ENCODE measurements at regions not wholly inside any gene's neighbourhood (a gene's known extent, or its start where the extent isn't known, plus 50 kb on each side); places are given as distances from the start of the nearest gene placed in this dataset.

DNA sequence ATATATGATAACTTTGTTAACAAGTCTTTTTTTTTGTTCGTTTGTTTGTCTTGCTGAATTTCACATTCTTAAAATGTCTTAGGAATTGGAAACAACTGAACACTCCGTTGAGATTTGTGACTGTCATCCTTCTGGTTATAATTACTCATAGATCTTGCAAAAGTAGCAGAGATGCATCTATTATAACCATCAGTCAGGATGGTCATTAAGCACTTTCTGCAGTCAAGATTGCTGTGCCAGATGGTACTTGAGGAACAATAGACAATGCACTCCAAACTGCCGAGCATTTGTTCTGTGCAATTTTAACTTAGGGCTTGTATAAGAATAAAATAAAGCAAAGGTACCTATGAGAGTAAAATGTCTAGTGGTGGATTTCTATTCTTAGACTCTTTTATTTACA lies 710.1 kb upstream of the KCND2 start:
- TF ChIP-seq POLR2A (IDR thresholded peaks at IDR 0.05) = no peak
- TF ChIP-seq, protein P1, sequence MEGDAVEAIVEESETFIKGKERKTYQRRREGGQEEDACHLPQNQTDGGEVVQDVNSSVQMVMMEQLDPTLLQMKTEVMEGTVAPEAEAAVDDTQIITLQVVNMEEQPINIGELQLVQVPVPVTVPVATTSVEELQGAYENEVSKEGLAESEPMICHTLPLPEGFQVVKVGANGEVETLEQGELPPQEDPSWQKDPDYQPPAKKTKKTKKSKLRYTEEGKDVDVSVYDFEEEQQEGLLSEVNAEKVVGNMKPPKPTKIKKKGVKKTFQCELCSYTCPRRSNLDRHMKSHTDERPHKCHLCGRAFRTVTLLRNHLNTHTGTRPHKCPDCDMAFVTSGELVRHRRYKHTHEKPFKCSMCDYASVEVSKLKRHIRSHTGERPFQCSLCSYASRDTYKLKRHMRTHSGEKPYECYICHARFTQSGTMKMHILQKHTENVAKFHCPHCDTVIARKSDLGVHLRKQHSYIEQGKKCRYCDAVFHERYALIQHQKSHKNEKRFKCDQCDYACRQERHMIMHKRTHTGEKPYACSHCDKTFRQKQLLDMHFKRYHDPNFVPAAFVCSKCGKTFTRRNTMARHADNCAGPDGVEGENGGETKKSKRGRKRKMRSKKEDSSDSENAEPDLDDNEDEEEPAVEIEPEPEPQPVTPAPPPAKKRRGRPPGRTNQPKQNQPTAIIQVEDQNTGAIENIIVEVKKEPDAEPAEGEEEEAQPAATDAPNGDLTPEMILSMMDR (IDR thresholded peaks at IDR 0.05) = no peak
- TF ChIP-seq EP300 (IDR thresholded peaks at IDR 0.05) = no peak

All from tibial nerve (tissue), 4 donors.